ENCODE measurements at regions not wholly inside any gene's neighbourhood (a gene's known extent, or its start where the extent isn't known, plus 50 kb on each side); places are given as distances from the start of the nearest gene placed in this dataset.

DNA sequence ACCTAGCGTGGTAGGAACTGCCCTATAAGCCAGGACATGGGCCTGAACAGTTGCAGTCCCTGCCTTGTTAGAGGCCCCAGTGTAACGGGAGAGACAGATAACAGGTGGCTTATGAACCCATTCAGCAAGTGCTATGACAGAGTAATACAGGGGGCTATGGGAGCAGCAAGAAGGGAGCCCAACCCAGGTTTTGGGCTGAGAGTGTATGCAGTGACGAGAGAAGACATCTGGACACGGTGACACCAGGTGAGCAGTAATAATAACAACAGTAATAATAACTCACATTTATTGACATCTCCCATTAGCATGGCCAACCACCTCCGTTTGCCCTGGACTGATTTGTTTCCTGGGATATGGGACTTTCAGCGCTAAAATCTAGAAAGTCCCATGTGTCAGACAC lies 100.8 kb downstream of the IRX5 start:
- TF ChIP-seq, protein P1, sequence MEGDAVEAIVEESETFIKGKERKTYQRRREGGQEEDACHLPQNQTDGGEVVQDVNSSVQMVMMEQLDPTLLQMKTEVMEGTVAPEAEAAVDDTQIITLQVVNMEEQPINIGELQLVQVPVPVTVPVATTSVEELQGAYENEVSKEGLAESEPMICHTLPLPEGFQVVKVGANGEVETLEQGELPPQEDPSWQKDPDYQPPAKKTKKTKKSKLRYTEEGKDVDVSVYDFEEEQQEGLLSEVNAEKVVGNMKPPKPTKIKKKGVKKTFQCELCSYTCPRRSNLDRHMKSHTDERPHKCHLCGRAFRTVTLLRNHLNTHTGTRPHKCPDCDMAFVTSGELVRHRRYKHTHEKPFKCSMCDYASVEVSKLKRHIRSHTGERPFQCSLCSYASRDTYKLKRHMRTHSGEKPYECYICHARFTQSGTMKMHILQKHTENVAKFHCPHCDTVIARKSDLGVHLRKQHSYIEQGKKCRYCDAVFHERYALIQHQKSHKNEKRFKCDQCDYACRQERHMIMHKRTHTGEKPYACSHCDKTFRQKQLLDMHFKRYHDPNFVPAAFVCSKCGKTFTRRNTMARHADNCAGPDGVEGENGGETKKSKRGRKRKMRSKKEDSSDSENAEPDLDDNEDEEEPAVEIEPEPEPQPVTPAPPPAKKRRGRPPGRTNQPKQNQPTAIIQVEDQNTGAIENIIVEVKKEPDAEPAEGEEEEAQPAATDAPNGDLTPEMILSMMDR (IDR thresholded peaks at IDR 0.05) = no peak
- TF ChIP-seq EZH2 (IDR thresholded peaks at IDR 0.05; ENCODE audit: borderline replicate concordance, insufficient read depth, low read depth, low read length, poor library complexity, severe bottlenecking) = no peak
- no peaks in the 10 kb centered on the region for H3K79me2 ChIP-seq (ENCODE audit: control insufficient read depth, insufficient read depth, low read length)
- no peaks in the 10 kb centered on the region for H3K4me1 ChIP-seq (ENCODE audit: control insufficient read depth in 2 of 2, insufficient read depth in 2 of 2, low read length in 2 of 2)
- Mint-ChIP-seq H3K27me3 (peaks cover 6% of the 10 kb centered on the region), H3K9me3 (ENCODE audit: insufficient read depth) (peaks cover 8% of the 10 kb centered on the region), H3K4me1 (no peaks in the 10 kb centered on the region), H3K27ac (no peak overlapping the region), H3K4me3 (no peak overlapping the region)
- H4K20me1 ChIP-seq (ENCODE audit: control insufficient read depth, insufficient read depth, low read length, poor library complexity, severe bottlenecking) = no peaks in the 10 kb centered on the region
- H3K9me3 ChIP-seq (ENCODE audit: control extremely low read depth in 1 of 3, control insufficient read depth in 2 of 3, insufficient read depth in 1 of 3, low read length in 2 of 3) = no peaks in the 10 kb centered on the region
- POLR2A ChIA-PET = no interaction called here
- no peak overlapping the region for H3K27ac ChIP-seq (ENCODE audit: low read length in 2 of 2)
- ATAC-seq (ENCODE audit: low read depth) (no peak), DNase-seq (no peak)
- H2AFZ ChIP-seq (ENCODE audit: insufficient read depth, low read depth, low read length, poor library complexity, severe bottlenecking) = no peak overlapping the region
- no peak overlapping the region for H3K4me2 ChIP-seq (replicated peaks; ENCODE audit: low read depth, low read length, poor library complexity, severe bottlenecking)
- no peaks in the 10 kb centered on the region for H3K36me3 ChIP-seq (replicated peaks in 1 of 2; ENCODE audit: control extremely low read depth in 1 of 2, control insufficient read depth in 1 of 2, extremely low read depth in 1 of 2, insufficient read depth in 2 of 2, low read length in 1 of 2)
- WGBS (ENCODE audit: insufficient coverage) = 81% methylated on average over 4 of the region's 6 CpGs
- no peak overlapping the region for H3K4me3 ChIP-seq (ENCODE audit: control extremely low read depth in 1 of 5, extremely low read depth in 1 of 5, insufficient read depth in 1 of 5, low read depth in 2 of 5, low read length in 4 of 5)
- H3K27me3 ChIP-seq (replicated peaks in 1 of 4; ENCODE audit: control extremely low read depth in 1 of 4, control insufficient read depth in 3 of 4, insufficient read depth in 4 of 4, low read length in 3 of 4) = no peaks in the 10 kb centered on the region
- CTCF ChIA-PET = no interaction called here
- intact Hi-C loops (cut with micrococcal nuclease) = no loop called here
- H3K9ac ChIP-seq (ENCODE audit: low read length) = no peak overlapping the region

DNA sequence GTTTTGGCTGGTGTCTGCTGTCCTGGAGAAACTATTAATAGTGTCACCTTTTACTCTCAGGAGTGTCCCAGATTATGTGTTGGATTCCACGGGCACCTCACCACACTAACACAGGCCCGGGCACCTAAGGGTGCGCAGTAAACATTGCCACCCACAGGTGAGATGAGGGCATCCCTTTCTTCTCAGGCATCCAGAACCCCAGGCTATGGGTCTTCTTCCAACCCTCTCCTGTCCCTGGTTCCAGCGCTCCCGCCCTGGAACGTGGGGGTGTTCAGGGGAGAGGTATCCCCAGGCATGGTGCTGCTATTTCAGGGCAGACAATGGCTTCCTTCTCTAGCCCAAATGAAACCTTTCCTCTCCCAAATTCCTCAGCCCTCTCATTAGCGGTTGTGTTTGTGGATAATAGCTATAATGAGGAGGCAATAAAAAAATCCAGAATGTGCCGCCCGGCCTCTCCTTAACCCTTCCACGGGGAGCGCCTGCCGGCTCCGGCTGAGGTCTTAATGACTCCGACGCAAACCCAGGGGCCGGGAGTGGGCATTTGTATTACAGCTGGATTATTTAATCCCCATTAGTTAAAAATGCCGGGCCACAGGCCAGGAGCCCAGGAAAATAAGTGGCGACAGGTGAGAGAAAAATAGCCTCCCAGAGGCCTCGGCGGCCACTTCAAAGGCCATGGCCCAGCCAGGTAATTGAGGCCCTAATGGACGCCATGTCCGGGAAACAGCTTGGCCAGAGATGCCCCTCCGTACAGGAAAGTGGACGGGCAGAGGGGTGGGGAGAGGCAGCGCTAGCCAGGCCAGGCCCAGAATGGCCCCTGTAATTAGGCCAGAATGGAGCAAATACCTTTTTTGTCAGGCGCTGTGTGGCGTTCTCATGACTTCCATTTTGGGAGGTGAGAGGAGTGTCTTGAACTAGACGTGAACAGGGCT lies 102.8 kb downstream of the IRX5 start:
- H3K27ac Mint-ChIP-seq = no peak overlapping the region
- Histone ChIP-seq H3K79me2 (ENCODE audit: control insufficient read depth, insufficient read depth, low read length) (no peaks in the 10 kb centered on the region), H3K27me3 (replicated peaks in 1 of 4; ENCODE audit: control extremely low read depth in 1 of 4, control insufficient read depth in 3 of 4, insufficient read depth in 4 of 4, low read length in 3 of 4) (no peaks in the 10 kb centered on the region), H3K9me3 (ENCODE audit: control extremely low read depth in 1 of 3, control insufficient read depth in 2 of 3, insufficient read depth in 1 of 3, low read length in 2 of 3) (no peaks in the 10 kb centered on the region), H3K36me3 (replicated peaks in 1 of 2; ENCODE audit: control extremely low read depth in 1 of 2, control insufficient read depth in 1 of 2, extremely low read depth in 1 of 2, insufficient read depth in 2 of 2, low read length in 1 of 2) (no peaks in the 10 kb centered on the region), H2AFZ (ENCODE audit: insufficient read depth, low read depth, low read length, poor library complexity, severe bottlenecking) (no peak overlapping the region), H3K4me3 (ENCODE audit: control extremely low read depth in 1 of 5, extremely low read depth in 1 of 5, insufficient read depth in 1 of 5, low read depth in 2 of 5, low read length in 4 of 5) (no peak overlapping the region), H3K27ac (ENCODE audit: low read length in 2 of 2) (no peak overlapping the region), H3K4me2 (replicated peaks; ENCODE audit: low read depth, low read length, poor library complexity, severe bottlenecking) (no peak overlapping the region), H3K4me1 (ENCODE audit: control insufficient read depth in 2 of 2, insufficient read depth in 2 of 2, low read length in 2 of 2) (no peaks in the 10 kb centered on the region), H3K9ac (ENCODE audit: low read length) (no peak overlapping the region), H4K20me1 (ENCODE audit: control insufficient read depth, insufficient read depth, low read length, poor library complexity, severe bottlenecking) (no peaks in the 10 kb centered on the region)
- H3K9me3 Mint-ChIP-seq (ENCODE audit: insufficient read depth) = peaks cover 5% of the 10 kb centered on the region
- H3K27me3 Mint-ChIP-seq = peaks cover 6% of the 10 kb centered on the region
- ChIA-PET POLR2A (no interaction called here), CTCF (interaction anchor here (1.1 kb wide), 1 partner anchor 338 kb away, joined by 3 read pairs; no protein-coding TSS in a partner anchor)
- TF ChIP-seq, protein P1 (IDR thresholded peaks at IDR 0.05) = no peak
- WGBS (ENCODE audit: insufficient coverage) = 93% methylated on average over 20 of the region's 28 CpGs
- no peaks in the 10 kb centered on the region for H3K4me1 Mint-ChIP-seq
- ATAC-seq (ENCODE audit: low read depth) (no peak), DNase-seq (no peak)
- no peak overlapping the region for H3K4me3 Mint-ChIP-seq
- intact Hi-C loops (cut with micrococcal nuclease) = no loop called here
